ENCODE measurements at regions not wholly inside any gene's neighbourhood (a gene's known extent, or its start where the extent isn't known, plus 50 kb on each side); places are given as distances from the start of the nearest gene placed in this dataset.

DNA sequence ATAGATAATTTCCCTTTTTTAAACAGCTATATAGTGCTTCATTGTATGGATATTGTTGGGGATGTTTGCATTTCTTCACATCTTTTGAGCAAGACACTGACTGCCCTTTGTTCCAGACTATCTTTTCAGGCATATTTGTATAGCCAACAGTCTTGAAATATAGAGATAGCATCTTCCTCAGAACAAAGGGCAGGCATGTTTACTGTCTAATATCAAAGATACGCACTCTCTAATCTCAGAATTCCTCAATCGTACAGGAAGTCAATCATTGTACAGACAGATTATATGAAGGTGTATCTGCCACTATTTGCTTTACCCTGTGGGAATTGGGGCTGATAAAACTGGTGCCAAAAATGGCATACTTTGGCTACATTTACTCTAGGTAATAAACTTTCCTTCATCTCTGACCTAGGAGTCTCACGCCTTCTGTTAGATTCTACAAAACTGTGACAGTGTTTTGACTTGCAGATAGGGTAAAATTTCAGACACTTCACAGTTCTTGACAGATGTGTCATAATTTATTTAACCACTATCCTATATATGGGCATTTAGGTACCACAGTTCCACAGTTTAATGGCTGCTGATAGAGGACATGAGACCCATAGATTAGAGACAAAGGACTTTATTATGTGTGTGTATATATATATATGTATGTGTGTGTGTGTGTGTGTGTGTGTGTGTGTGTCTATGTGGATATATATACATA, 321.0 kb downstream of the IGSF11 start (continued):
- TF ChIP-seq, protein P1, sequence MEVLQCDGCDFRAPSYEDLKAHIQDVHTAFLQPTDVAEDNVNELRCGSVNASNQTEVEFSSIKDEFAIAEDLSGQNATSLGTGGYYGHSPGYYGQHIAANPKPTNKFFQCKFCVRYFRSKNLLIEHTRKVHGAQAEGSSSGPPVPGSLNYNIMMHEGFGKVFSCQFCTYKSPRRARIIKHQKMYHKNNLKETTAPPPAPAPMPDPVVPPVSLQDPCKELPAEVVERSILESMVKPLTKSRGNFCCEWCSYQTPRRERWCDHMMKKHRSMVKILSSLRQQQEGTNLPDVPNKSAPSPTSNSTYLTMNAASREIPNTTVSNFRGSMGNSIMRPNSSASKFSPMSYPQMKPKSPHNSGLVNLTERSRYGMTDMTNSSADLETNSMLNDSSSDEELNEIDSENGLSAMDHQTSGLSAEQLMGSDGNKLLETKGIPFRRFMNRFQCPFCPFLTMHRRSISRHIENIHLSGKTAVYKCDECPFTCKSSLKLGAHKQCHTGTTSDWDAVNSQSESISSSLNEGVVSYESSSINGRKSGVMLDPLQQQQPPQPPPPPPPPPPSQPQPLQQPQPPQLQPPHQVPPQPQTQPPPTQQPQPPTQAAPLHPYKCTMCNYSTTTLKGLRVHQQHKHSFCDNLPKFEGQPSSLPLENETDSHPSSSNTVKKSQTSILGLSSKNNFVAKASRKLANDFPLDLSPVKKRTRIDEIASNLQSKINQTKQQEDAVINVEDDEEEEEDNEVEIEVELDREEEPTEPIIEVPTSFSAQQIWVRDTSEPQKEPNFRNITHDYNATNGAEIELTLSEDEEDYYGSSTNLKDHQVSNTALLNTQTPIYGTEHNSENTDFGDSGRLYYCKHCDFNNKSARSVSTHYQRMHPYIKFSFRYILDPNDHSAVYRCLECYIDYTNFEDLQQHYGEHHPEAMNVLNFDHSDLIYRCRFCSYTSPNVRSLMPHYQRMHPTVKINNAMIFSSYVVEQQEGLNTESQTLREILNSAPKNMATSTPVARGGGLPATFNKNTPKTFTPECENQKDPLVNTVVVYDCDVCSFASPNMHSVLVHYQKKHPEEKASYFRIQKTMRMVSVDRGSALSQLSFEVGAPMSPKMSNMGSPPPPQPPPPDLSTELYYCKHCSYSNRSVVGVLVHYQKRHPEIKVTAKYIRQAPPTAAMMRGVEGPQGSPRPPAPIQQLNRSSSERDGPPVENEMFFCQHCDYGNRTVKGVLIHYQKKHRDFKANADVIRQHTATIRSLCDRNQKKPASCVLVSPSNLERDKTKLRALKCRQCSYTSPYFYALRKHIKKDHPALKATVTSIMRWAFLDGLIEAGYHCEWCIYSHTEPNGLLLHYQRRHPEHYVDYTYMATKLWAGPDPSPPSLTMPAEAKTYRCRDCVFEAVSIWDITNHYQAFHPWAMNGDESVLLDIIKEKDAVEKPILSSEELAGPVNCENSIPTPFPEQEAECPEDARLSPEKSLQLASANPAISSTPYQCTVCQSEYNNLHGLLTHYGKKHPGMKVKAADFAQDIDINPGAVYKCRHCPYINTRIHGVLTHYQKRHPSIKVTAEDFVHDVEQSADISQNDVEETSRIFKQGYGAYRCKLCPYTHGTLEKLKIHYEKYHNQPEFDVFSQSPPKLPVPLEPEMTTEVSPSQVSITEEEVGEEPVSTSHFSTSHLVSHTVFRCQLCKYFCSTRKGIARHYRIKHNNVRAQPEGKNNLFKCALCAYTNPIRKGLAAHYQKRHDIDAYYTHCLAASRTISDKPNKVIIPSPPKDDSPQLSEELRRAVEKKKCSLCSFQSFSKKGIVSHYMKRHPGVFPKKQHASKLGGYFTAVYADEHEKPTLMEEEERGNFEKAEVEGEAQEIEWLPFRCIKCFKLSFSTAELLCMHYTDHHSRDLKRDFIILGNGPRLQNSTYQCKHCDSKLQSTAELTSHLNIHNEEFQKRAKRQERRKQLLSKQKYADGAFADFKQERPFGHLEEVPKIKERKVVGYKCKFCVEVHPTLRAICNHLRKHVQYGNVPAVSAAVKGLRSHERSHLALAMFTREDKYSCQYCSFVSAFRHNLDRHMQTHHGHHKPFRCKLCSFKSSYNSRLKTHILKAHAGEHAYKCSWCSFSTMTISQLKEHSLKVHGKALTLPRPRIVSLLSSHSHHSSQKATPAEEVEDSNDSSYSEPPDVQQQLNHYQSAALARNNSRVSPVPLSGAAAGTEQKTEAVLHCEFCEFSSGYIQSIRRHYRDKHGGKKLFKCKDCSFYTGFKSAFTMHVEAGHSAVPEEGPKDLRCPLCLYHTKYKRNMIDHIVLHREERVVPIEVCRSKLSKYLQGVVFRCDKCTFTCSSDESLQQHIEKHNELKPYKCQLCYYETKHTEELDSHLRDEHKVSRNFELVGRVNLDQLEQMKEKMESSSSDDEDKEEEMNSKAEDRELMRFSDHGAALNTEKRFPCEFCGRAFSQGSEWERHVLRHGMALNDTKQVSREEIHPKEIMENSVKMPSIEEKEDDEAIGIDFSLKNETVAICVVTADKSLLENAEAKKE (CRISPR knock-in tag; IDR thresholded peaks at IDR 0.05) = no peak
- TF ChIP-seq POLR2AphosphoS5 (IDR thresholded peaks at IDR 0.05; ENCODE audit: low read depth) = no peak
- TF ChIP-seq JUNB (IDR thresholded peaks at IDR 0.05; ENCODE audit: unreplicated experiment) = no peak
- no peak for TF ChIP-seq STAT1 (IDR thresholded peaks at IDR 0.05; ENCODE audit: unreplicated experiment)

DNA sequence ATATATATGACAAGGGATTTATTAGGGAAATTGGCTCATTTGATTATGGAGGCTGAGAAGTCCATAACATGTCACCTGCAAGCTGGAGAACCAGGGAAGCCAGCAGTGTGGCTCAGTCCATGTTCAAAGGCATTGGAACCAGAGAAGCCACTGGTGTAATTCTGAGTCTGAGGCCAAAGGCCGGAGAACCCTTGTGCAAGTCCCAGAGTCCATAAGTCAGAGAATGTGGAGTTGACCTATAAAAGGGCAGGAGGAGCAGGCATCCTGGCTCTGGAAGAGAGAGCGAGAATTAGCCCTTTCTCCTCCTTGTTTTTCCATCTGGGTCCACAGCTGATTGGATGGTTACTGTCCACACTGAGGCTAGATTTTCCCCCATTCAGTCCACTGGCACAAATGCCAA, 319.8 kb downstream of the IGSF11 start:
- Mint-ChIP-seq H3K9me3 (peaks cover 16% of the 10 kb centered on the region), H3K36me3 (ENCODE audit: low read depth) (peaks cover 8% of the 10 kb centered on the region), H3K4me3 (no peak overlapping the region), H3K27me3 (ENCODE audit: insufficient read depth, low read depth, poor library complexity) (no peaks in the 10 kb centered on the region), H3K27ac (no peak overlapping the region), H3K4me1 (no peaks in the 10 kb centered on the region)
- no peak for DNase-seq (ENCODE audit: low spot score)
- H3K4me2 ChIP-seq = no peak overlapping the region
- no peaks in the 10 kb centered on the region for H3K79me2 ChIP-seq (replicated peaks; ENCODE audit: insufficient read depth)
- no peaks in the 10 kb centered on the region for H3K4me1 ChIP-seq (ENCODE audit: insufficient read depth)
- peaks cover 4% of the 10 kb centered on the region; the same call in 1 of the 2 replicates for H3K36me3 ChIP-seq (ENCODE audit: insufficient read depth)
- ATAC-seq = no peak
- H3K27me3 ChIP-seq (ENCODE audit: insufficient read depth) = no peaks in the 10 kb centered on the region
- H3F3A ChIP-seq (replicated peaks; ENCODE audit: low read depth) = no peaks in the 10 kb centered on the region
- no peak overlapping the region for H3K4me3 ChIP-seq
- H2AFZ ChIP-seq = no peak overlapping the region
- no peaks in the 10 kb centered on the region for H3K9me2 ChIP-seq (ENCODE audit: insufficient read depth)
- no peak for TF ChIP-seq JUNB (IDR thresholded peaks at IDR 0.05; ENCODE audit: unreplicated experiment)
- TF ChIP-seq EZH2 (IDR thresholded peaks at IDR 0.05; ENCODE audit: low read depth, unreplicated experiment) = no peak
- TF ChIP-seq EZH2phosphoT487 (IDR thresholded peaks at IDR 0.05; ENCODE audit: unreplicated experiment) = no peak
- TF ChIP-seq, protein P2, sequence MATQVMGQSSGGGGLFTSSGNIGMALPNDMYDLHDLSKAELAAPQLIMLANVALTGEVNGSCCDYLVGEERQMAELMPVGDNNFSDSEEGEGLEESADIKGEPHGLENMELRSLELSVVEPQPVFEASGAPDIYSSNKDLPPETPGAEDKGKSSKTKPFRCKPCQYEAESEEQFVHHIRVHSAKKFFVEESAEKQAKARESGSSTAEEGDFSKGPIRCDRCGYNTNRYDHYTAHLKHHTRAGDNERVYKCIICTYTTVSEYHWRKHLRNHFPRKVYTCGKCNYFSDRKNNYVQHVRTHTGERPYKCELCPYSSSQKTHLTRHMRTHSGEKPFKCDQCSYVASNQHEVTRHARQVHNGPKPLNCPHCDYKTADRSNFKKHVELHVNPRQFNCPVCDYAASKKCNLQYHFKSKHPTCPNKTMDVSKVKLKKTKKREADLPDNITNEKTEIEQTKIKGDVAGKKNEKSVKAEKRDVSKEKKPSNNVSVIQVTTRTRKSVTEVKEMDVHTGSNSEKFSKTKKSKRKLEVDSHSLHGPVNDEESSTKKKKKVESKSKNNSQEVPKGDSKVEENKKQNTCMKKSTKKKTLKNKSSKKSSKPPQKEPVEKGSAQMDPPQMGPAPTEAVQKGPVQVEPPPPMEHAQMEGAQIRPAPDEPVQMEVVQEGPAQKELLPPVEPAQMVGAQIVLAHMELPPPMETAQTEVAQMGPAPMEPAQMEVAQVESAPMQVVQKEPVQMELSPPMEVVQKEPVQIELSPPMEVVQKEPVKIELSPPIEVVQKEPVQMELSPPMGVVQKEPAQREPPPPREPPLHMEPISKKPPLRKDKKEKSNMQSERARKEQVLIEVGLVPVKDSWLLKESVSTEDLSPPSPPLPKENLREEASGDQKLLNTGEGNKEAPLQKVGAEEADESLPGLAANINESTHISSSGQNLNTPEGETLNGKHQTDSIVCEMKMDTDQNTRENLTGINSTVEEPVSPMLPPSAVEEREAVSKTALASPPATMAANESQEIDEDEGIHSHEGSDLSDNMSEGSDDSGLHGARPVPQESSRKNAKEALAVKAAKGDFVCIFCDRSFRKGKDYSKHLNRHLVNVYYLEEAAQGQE (IDR thresholded peaks at IDR 0.05; ENCODE audit: unreplicated experiment) = no peak
- TF ChIP-seq, protein P3, sequence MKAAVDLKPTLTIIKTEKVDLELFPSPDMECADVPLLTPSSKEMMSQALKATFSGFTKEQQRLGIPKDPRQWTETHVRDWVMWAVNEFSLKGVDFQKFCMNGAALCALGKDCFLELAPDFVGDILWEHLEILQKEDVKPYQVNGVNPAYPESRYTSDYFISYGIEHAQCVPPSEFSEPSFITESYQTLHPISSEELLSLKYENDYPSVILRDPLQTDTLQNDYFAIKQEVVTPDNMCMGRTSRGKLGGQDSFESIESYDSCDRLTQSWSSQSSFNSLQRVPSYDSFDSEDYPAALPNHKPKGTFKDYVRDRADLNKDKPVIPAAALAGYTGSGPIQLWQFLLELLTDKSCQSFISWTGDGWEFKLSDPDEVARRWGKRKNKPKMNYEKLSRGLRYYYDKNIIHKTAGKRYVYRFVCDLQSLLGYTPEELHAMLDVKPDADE (IDR thresholded peaks at IDR 0.05) = no peak
- no peak for TF ChIP-seq CREB1 (CRISPR knock-in tag; IDR thresholded peaks at IDR 0.05; ENCODE audit: low read depth)
- no peak for TF ChIP-seq STAT1 (IDR thresholded peaks at IDR 0.05; ENCODE audit: unreplicated experiment)
- TF ChIP-seq ZNF114 (CRISPR knock-in tag; IDR thresholded peaks at IDR 0.05) = no peak
- TF ChIP-seq POLR2AphosphoS5 (IDR thresholded peaks at IDR 0.05; ENCODE audit: low read depth) = no peak
- H4K20me1 ChIP-seq (replicated peaks; ENCODE audit: insufficient read depth) = no peaks in the 10 kb centered on the region
- no peak overlapping the region for H3K27ac ChIP-seq (ENCODE audit: low read depth)

Data from GM23338 (cell line).